COR-L47 (cell line): ENCODE measurements at regions not wholly inside any gene's neighbourhood (a gene's known extent, or its start where the extent isn't known, plus 50 kb on each side); places are given as distances from the start of the nearest gene placed in this dataset.
A peak's percentile ranks its signal among the peaks of the same experiment; 100 is the strongest.

Experiments used
- DNase-seq: peaks from one replicate; lab custom pipeline; 2025; lab: John Stamatoyannopoulos, UW

- no peak for DNase-seq
These were observed 300.6 kb upstream of the PRMT6 start for GRCh38 chr1:106755682-106756406.

- DNase-seq, result no peak
These were observed 299.7 kb upstream of the PRMT6 start for GRCh38 chr1:106756752-106757151.

GRCh38 chr1:106768077-106768476 is 288.4 kb upstream of the PRMT6 start:
- no peak for DNase-seq

- no peak for DNase-seq
These were observed 288.0 kb upstream of the PRMT6 start for GRCh38 chr1:106768501-106768900.

GRCh38 chr1:106773206-106773605 is 283.3 kb upstream of the PRMT6 start:
- no peak for DNase-seq

GRCh38 chr1:106780066-106780465 is 276.4 kb upstream of the PRMT6 start:
- DNase-seq, result no peak

GRCh38 chr1:106780806-106781569 is 275.5 kb upstream of the PRMT6 start:
- no peak for DNase-seq

- DNase-seq, result peak; percentile 14
These were observed 271.3 kb upstream of the PRMT6 start for GRCh38 chr1:106785176-106785575.

- DNase-seq, result no peak
These were observed 269.0 kb upstream of the PRMT6 start for GRCh38 chr1:106787520-106787919.

- DNase-seq, result no peak
These were observed 266.8 kb upstream of the PRMT6 start for GRCh38 chr1:106789686-106790085.

- DNase-seq, result no peak
These were observed 265.4 kb upstream of the PRMT6 start for GRCh38 chr1:106791041-106791440.

- DNase-seq, result no peak
These were observed 262.8 kb upstream of the PRMT6 start for GRCh38 chr1:106793651-106794050.

GRCh38 chr1:106798991-106799390 is 257.5 kb upstream of the PRMT6 start:
- DNase-seq, result no peak

- no peak for DNase-seq
These were observed 254.3 kb upstream of the PRMT6 start for GRCh38 chr1:106802181-106802580.

GRCh38 chr1:106814418-106814817 is 242.1 kb upstream of the PRMT6 start:
- DNase-seq, result no peak

- DNase-seq, result no peak
These were observed 238.9 kb upstream of the PRMT6 start for GRCh38 chr1:106817575-106817974.

- DNase-seq, result no peak
These were observed 225.0 kb upstream of the PRMT6 start for GRCh38 chr1:106831511-106831910.

- DNase-seq, result no peak
These were observed 219.8 kb upstream of the PRMT6 start for GRCh38 chr1:106836708-106837107.

- no peak for DNase-seq
These were observed 213.0 kb upstream of the PRMT6 start for GRCh38 chr1:106843518-106843917.

- no peak for DNase-seq
These were observed 209.8 kb upstream of the PRMT6 start for GRCh38 chr1:106846656-106847055.

GRCh38 chr1:106861110-106861509 is 195.4 kb upstream of the PRMT6 start:
- no peak for DNase-seq

- no peak for DNase-seq
These were observed 187.6 kb upstream of the PRMT6 start for GRCh38 chr1:106868828-106869227.

GRCh38 chr1:106875622-106876021 is 180.9 kb upstream of the PRMT6 start:
- no peak for DNase-seq

- DNase-seq, result no peak
These were observed 180.1 kb upstream of the PRMT6 start for GRCh38 chr1:106876384-106876783.
